GM19328 (cell line): ENCODE measurements at regions not wholly inside any gene's neighbourhood (a gene's known extent, or its start where the extent isn't known, plus 50 kb on each side); places are given as distances from the start of the nearest gene placed in this dataset.

ENCODE experiments used
- ATAC-seq: cut with Tn5 transposase; IDR thresholded peaks from one replicate; pipeline ENCODE4 v1.9.1; 2021; ENCODE audit warnings: mild to moderate bottlenecking, moderate library complexity; ENCODE audit not compliant: unreplicated experiment

GRCh38 chrX:51798701-51799100 lies 55.5 kb downstream of the GSPT2 start:
- no peak for ATAC-seq

- ATAC-seq: peak; percentile 78
Measured at GRCh38 chrX:51802917-51803688, 59.9 kb downstream of the GSPT2 start.

- no peak for ATAC-seq
Measured at GRCh38 chrX:51803833-51804232, 60.6 kb downstream of the GSPT2 start.

- ATAC-seq: no peak
Measured at GRCh38 chrX:51804741-51805140, 61.5 kb downstream of the GSPT2 start.

- no peak for ATAC-seq
Measured at GRCh38 chrX:51813886-51814460, 70.7 kb downstream of the GSPT2 start.

GRCh38 chrX:51824061-51824460 lies 69.4 kb upstream of the MAGED1 start:
- no peak for ATAC-seq

GRCh38 chrX:51825436-51825835 lies 68.0 kb upstream of the MAGED1 start:
- no peak for ATAC-seq

GRCh38 chrX:51834076-51834475 lies 59.3 kb upstream of the MAGED1 start:
- ATAC-seq: no peak

- ATAC-seq: no peak
Measured at GRCh38 chrX:51836823-51837222, 56.6 kb upstream of the MAGED1 start.

- ATAC-seq: no peak
Measured at GRCh38 chrX:51837451-51837850, 56.0 kb upstream of the MAGED1 start.

- ATAC-seq: no peak
Measured at GRCh38 chrX:51837921-51838320, 55.5 kb upstream of the MAGED1 start.
